ENCODE measurements at regions not wholly inside any gene's neighbourhood (a gene's known extent, or its start where the extent isn't known, plus 50 kb on each side); places are given as distances from the start of the nearest gene placed in this dataset.
"Not testable (repeated sequence)": the region's sequence is repeated elsewhere in the genome, so short reads cannot be mapped to it uniquely, and the experiment has no call there.

DNA sequence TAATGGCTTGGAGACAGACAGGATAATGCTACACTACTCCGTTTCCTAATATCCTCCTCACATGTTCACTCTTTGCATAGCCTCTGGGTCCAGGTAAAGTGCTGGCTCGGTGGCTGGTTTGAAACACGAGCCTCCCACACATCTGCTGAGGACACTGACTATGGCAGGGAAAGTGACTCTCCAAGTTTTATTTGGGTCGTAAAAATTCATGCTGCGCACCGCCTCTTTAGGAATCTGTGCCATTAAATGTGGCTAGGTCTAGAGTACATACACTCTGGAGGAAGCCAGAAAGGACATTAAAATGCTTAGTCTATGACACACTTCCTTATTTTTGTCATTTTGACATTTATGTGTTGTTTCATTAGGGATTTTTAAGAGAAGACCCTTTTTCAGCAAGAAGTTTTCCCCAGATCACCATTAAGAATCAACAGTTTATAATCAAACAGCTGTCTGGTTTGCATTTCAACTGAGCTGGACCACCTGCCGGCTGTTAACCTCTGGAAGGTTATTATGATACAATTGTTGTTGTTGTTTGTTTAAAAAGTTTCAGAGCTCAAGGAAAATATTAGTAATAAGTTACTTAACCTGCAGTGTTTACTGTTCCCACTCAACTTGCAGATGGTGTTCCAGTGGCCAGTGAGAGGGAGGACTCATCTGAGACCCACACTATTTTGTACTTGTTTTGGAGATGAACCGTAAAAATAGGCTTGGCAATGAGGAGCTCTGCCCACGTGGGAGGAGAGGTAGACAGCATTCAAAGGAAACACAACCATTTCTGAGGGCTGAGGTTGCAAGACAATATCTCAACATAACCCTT lies 443.3 kb upstream of the MEIS1 start:
- DNase-seq (ENCODE audit: low spot score), result no peak
- TF ChIP-seq, protein P1, sequence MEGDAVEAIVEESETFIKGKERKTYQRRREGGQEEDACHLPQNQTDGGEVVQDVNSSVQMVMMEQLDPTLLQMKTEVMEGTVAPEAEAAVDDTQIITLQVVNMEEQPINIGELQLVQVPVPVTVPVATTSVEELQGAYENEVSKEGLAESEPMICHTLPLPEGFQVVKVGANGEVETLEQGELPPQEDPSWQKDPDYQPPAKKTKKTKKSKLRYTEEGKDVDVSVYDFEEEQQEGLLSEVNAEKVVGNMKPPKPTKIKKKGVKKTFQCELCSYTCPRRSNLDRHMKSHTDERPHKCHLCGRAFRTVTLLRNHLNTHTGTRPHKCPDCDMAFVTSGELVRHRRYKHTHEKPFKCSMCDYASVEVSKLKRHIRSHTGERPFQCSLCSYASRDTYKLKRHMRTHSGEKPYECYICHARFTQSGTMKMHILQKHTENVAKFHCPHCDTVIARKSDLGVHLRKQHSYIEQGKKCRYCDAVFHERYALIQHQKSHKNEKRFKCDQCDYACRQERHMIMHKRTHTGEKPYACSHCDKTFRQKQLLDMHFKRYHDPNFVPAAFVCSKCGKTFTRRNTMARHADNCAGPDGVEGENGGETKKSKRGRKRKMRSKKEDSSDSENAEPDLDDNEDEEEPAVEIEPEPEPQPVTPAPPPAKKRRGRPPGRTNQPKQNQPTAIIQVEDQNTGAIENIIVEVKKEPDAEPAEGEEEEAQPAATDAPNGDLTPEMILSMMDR (IDR thresholded peaks at IDR 0.05), result no peak
- H3K27ac ChIP-seq, result no peak overlapping the region

DNA sequence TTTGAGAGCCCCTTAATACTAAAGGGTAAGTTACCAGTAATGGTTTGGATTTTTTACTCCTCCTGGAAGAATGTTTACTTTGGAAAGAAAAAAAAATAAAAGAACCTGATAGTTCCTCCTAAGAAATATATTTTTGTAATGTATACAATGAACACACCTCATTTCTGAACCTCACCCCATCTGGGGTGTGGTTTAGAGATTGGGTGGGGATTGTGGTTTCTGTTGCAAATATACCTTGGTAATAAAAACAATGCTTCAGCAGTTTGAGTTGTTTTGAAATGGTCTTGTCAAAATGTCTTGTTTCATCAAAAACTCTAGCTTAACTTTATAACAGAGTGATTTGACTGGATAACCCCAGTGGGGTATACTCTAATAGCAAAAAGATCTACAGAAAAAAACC lies 448.9 kb upstream of the MEIS1 start:
- DNase-seq (ENCODE audit: low spot score), result no peak
- Histone ChIP-seq H3K27ac (no peak overlapping the region), H3K4me3 (no peak overlapping the region)
- TF ChIP-seq, protein P1 (IDR thresholded peaks at IDR 0.05), result no peak

More for the DNA sequence above, 443.3 kb upstream of the MEIS1 start:
- no peak overlapping the region for H3K4me3 ChIP-seq

DNA sequence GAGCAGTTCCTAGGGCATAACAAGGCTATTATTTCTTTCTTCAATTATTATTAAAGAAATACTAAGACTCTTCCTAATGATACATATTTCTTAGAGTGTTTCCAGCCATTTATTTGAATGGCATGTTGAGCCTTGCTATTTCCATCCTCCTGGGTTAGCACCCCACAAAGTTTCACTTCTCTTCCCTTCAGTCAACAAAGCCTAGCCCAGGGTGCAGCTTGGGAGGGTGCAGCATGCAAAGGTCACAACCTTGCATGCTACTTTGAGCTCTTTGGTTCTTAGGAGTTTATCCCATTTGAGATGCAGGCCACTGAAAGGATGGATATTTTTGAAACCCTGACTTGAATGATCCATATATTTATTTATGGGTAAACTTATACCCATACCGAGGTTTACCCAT lies 454.4 kb upstream of the MEIS1 start:
- no peak for DNase-seq (ENCODE audit: low spot score)
- no peak overlapping the region for H3K27ac ChIP-seq
- TF ChIP-seq, protein P1 (IDR thresholded peaks at IDR 0.05), result no peak
- H3K4me3 ChIP-seq, result no peak overlapping the region

DNA sequence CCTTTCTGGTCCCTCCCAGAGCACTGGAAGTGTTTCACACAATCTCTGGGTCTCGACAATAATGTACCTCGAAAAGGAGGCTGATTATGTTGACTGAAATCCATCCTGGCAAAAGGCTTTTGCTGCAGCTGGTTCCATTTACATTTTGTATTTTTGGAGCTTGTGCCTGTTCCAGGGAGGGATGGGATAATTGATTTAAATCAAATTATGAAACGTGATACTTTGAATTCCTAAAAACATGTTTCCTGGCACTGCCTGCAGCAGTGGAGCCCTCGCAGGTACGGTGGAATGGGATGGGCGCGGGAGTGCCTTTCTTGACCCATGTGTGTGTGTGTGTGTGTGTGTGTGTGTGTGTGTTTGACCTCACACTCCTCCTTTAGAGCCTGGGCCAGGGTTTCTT lies 455.5 kb upstream of the MEIS1 start:
- no peak for DNase-seq (ENCODE audit: low spot score)
- no peak overlapping the region for H3K4me3 ChIP-seq
- no peak overlapping the region for H3K27ac ChIP-seq
- TF ChIP-seq, protein P1 (IDR thresholded peaks at IDR 0.05), result no peak

DNA sequence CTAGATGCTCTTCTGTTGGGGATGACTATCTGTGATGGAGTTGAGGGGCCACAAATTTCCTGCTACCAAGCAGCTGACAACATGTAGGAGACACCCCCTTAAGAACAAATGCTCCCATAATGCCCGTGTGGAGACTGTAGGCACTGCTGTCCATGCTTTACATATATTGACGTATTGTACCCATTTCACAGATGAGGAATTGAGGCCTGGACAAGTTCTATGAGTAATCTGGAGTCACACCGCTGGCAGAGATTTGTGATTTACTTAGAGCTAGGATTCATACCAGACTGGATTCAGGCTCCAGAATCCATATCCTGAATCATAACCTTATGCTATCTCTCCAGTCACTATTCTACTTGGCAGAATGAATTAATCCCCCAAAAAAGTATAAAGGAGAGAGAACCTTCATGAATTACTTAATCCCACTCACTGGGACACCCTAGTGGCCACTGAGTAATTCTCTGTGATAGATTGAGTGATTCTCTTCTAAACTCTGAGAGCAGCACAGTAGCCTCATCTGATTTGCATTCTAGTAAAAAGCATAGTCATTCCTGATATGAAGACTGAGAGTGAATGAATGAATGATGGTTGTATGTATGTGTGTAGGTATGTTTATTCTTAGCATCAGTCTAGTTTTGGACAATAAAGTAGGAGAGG lies 460.7 kb upstream of the MEIS1 start:
- no peak overlapping the region for H3K27ac ChIP-seq
- no peak overlapping the region for H3K4me3 ChIP-seq
- TF ChIP-seq, protein P1 (IDR thresholded peaks at IDR 0.05), result no peak
- DNase-seq (ENCODE audit: low spot score), result no peak

DNA sequence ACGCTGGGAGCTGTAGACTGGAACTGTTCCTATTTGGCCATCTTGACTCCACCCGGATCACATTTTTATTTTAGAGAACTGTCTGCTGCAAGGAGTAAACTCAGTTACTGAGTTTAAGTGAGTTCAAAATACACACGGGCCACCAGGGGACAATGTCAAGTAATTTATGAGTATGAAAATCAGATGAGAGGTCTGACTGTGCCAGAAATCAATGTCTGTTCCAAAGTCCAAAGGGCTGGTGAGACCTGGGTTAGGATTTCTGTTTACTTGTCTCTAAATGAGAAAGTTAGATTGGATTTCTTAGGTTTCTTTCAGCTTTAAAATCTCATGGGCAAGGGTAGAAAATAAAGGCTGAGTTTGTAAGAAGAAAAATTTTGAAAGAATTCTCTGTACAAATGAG lies 465.8 kb upstream of the MEIS1 start:
- no peak overlapping the region for H3K4me3 ChIP-seq
- TF ChIP-seq, protein P1 (IDR thresholded peaks at IDR 0.05), result no peak
- no peak overlapping the region for H3K27ac ChIP-seq
- no peak for DNase-seq (ENCODE audit: low spot score)

DNA sequence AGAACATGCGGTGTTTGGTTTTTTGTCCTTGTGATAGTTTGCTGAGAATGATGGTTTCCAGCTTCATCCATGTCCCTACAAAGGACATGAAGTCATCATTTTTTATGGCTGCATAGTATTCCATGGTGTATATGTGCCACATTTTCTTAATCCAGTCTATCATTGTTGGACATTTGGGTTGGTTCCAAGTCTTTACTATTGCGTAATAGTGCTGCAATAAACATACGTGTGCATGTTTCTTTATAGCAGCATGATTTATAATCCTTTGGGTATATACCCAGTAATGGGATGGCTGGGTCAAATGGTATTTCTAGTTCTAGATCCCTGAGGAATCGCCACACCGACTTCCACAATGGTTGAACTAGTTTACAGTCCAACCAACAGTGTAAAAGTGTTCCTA lies 471.6 kb upstream of the MEIS1 start:
- DNase-seq (ENCODE audit: low spot score); H3K27ac ChIP-seq; H3K4me3 ChIP-seq: not testable (repeated sequence)

Data from coronary artery (tissue), 2 donors.